GM23338 (cell line): ENCODE measurements at regions not wholly inside any gene's neighbourhood (a gene's known extent, or its start where the extent isn't known, plus 50 kb on each side); places are given as distances from the start of the nearest gene placed in this dataset.
"Not testable (repeated sequence)": the region's sequence is repeated elsewhere in the genome, so short reads cannot be mapped to it uniquely, and the experiment has no call there.

Source experiments
- ATAC-seq: fragments of 200-7000 bp; cut with Tn5 transposase; 3 replicates; pipeline ENCODE4 v1.9.1; 2020
- DNase-seq: peaks from one replicate; pipeline ENCODE4 v3.0.0-alpha.2; 2015; ENCODE audit warnings: low spot score
- H2AFZ ChIP-seq: fragments of 200-600 bp; sonication (generic); 2 replicates; pipeline ENCODE4 v1.8.0; 2016; ENCODE audit warnings: antibody characterized with exemption, mild to moderate bottlenecking, moderate library complexity
- H3F3A ChIP-seq: fragments of 200-600 bp; sonication (generic); replicated peaks from 2 replicates; pipeline ENCODE4 v1.8.0; 2017; ENCODE audit warnings: antibody characterized with exemption, mixed run types, low read depth
- H3K27ac ChIP-seq: fragments of 200-600 bp; sonication (generic); 2 replicates; pipeline ENCODE4 v1.6.1; 2016; ENCODE audit warnings: low read depth
- H3K27me3 ChIP-seq: fragments of 200-600 bp; sonication (generic); 2 replicates; pipeline ENCODE4 v1.8.0; 2016; ENCODE audit warnings: mild to moderate bottlenecking, mixed run types, moderate library complexity; ENCODE audit not compliant: insufficient read depth
- H3K36me3 ChIP-seq: fragments of 200-600 bp; sonication (generic); 2 replicates; pipeline ENCODE4 v1.8.0; 2016; ENCODE audit warnings: mild to moderate bottlenecking; ENCODE audit not compliant: insufficient read depth
- H3K4me1 ChIP-seq: fragments of 200-600 bp; sonication (generic); 2 replicates; pipeline ENCODE4 v1.8.0; 2016; ENCODE audit warnings: mild to moderate bottlenecking, moderate library complexity; ENCODE audit not compliant: insufficient read depth
- H3K4me2 ChIP-seq: fragments of 200-600 bp; sonication (generic); 2 replicates; pipeline ENCODE4 v1.7.1; 2017; ENCODE audit warnings: mixed run types
- H3K4me3 ChIP-seq: fragments of 200-600 bp; sonication (generic); 2 replicates; pipeline ENCODE4 v1.6.1; 2016; ENCODE audit warnings: mixed run types
- H3K79me2 ChIP-seq: fragments of 200-600 bp; sonication (generic); replicated peaks from 2 replicates; pipeline ENCODE4 v1.8.0; 2017; ENCODE audit warnings: mild to moderate bottlenecking; ENCODE audit not compliant: insufficient read depth
- H3K9me2 ChIP-seq: fragments of 200-600 bp; sonication (generic); 2 replicates; pipeline ENCODE4 v1.8.0; 2017; ENCODE audit not compliant: insufficient read depth
- H4K20me1 ChIP-seq: fragments of 200-600 bp; sonication (generic); replicated peaks from 2 replicates; pipeline ENCODE4 v1.8.0; 2017; ENCODE audit warnings: mild to moderate bottlenecking; ENCODE audit not compliant: insufficient read depth
- H3K27ac Mint-ChIP-seq: 2 replicates; pipeline ENCODE4 v1.8.0; 2020; ENCODE audit warnings: inconsistent platforms, mild to moderate bottlenecking, moderate library complexity, mixed read lengths
- H3K27me3 Mint-ChIP-seq: 3 replicates; pipeline ENCODE4 v1.8.0; 2022; ENCODE audit warnings: low read depth, mild to moderate bottlenecking, moderate library complexity, mixed read lengths, inconsistent platforms; ENCODE audit not compliant: insufficient read depth, poor library complexity
- H3K36me3 Mint-ChIP-seq: 3 replicates; pipeline ENCODE4 v1.8.0; 2021; ENCODE audit warnings: low read depth, mild to moderate bottlenecking, inconsistent platforms, moderate library complexity, mixed read lengths
- H3K4me1 Mint-ChIP-seq: 3 replicates; pipeline ENCODE4 v1.8.0; 2020; ENCODE audit warnings: mild to moderate bottlenecking, inconsistent platforms, mixed read lengths
- H3K4me3 Mint-ChIP-seq: 3 replicates; pipeline ENCODE4 v1.8.0; 2021; ENCODE audit warnings: moderate library complexity, mild to moderate bottlenecking, inconsistent platforms, mixed read lengths
- H3K9me3 Mint-ChIP-seq: 3 replicates; pipeline ENCODE4 v1.8.0; 2020; ENCODE audit warnings: moderate library complexity, mild to moderate bottlenecking, inconsistent platforms, mixed read lengths
- ETS1 ChIP-seq: IDR thresholded peaks from 2 replicates; pipeline ENCODE4 v1.6.1; 2016; ENCODE audit warnings: antibody characterized with exemption
- EZH2 ChIP-seq: fragments of 200-600 bp; sonication (generic); IDR thresholded peaks from one replicate; pipeline ENCODE4 v1.8.0; 2017; ENCODE audit warnings: antibody characterized with exemption, mild to moderate bottlenecking, low read depth; ENCODE audit not compliant: unreplicated experiment
- EZH2phosphoT487 ChIP-seq: fragments of 200-600 bp; sonication (generic); IDR thresholded peaks from one replicate; pipeline ENCODE4 v1.8.1; 2018; ENCODE audit warnings: antibody characterized with exemption; ENCODE audit not compliant: unreplicated experiment
- JUNB ChIP-seq: IDR thresholded peaks from one replicate; pipeline ENCODE4 v1.6.1; 2016; ENCODE audit warnings: antibody characterized with exemption; ENCODE audit not compliant: unreplicated experiment
- POLR2AphosphoS5 ChIP-seq: IDR thresholded peaks from 2 replicates; pipeline ENCODE4 v1.6.1; 2016; ENCODE audit warnings: antibody characterized with exemption, low read depth
- REST ChIP-seq: IDR thresholded peaks from one replicate; pipeline ENCODE4 v1.6.1; 2018; ENCODE audit warnings: antibody characterized with exemption; ENCODE audit not compliant: unreplicated experiment
- STAT1 ChIP-seq: IDR thresholded peaks from one replicate; pipeline ENCODE4 v1.6.1; 2016; ENCODE audit warnings: antibody characterized with exemption; ENCODE audit not compliant: unreplicated experiment
- ZNF114 ChIP-seq: fragments of 250-450 bp; sonication (Bioruptor Pico); IDR thresholded peaks from 2 replicates; pipeline ENCODE4 v1.5.0; 2020; ENCODE audit warnings: mild to moderate bottlenecking, moderate library complexity
- ZNF331 ChIP-seq: fragments of 250-450 bp; sonication (Bioruptor Pico); IDR thresholded peaks from 2 replicates; pipeline ENCODE4 v1.5.0; 2020; ENCODE audit warnings: low read depth, mild to moderate bottlenecking, moderate library complexity

- no peak for TF ChIP-seq ETS1
- TF ChIP-seq ZNF331 (CRISPR knock-in tag), result no peak
- TF ChIP-seq EZH2phosphoT487, result no peak
- TF ChIP-seq EZH2, result no peak
- TF ChIP-seq JUNB, result no peak
- TF ChIP-seq STAT1, result no peak
- no peak for TF ChIP-seq POLR2AphosphoS5
- no peak for TF ChIP-seq REST
Observed at GRCh38 chr7:109699661-109700060, 1130.0 kb downstream of the DNAJB9 start (continued).

- DNase-seq (no peak), ATAC-seq (no peak)
- H3K9me2 ChIP-seq, result peaks cover 5% of the 10 kb centered on the region; the same call in 1 of the 2 replicates
- TF ChIP-seq ETS1 (no peak), ZNF114 (CRISPR knock-in tag) (no peak), STAT1 (no peak)
- no peak overlapping the region for H3K27ac ChIP-seq
- no peaks in the 10 kb centered on the region for H3K27me3 Mint-ChIP-seq
- no peaks in the 10 kb centered on the region for H3K27me3 ChIP-seq
- H3K27ac Mint-ChIP-seq, result no peak overlapping the region
- H3K4me1 ChIP-seq, result no peaks in the 10 kb centered on the region
- no peaks in the 10 kb centered on the region for H3F3A ChIP-seq
- H4K20me1 ChIP-seq, result no peaks in the 10 kb centered on the region
- peaks cover 5% of the 10 kb centered on the region; the same call in 1 of the 3 replicates for H3K9me3 Mint-ChIP-seq
- no peaks in the 10 kb centered on the region for H3K4me1 Mint-ChIP-seq
- no peak overlapping the region for H2AFZ ChIP-seq
- H3K36me3 Mint-ChIP-seq, result peaks cover 2% of the 10 kb centered on the region; the same call in 1 of the 3 replicates
- H3K4me2 ChIP-seq, result no peak overlapping the region
- H3K4me3 ChIP-seq, result no peak overlapping the region
- no peak overlapping the region for H3K4me3 Mint-ChIP-seq
- no peaks in the 10 kb centered on the region for H3K79me2 ChIP-seq
- no peaks in the 10 kb centered on the region for H3K36me3 ChIP-seq
Observed at GRCh38 chr7:109713366-109713765, 1143.7 kb downstream of the DNAJB9 start.

GRCh38 chr7:109719359-109719758 lies 1149.7 kb downstream of the DNAJB9 start:
- H3K27me3 Mint-ChIP-seq, H3F3A ChIP-seq, H3K4me3 Mint-ChIP-seq, ATAC-seq, H2AFZ ChIP-seq, H3K4me2 ChIP-seq, H3K27me3 ChIP-seq, H3K27ac ChIP-seq, DNase-seq, H3K79me2 ChIP-seq, H4K20me1 ChIP-seq, H3K9me2 ChIP-seq, H3K36me3 ChIP-seq, H3K4me1 ChIP-seq, H3K4me3 ChIP-seq, H3K4me1 Mint-ChIP-seq, H3K27ac Mint-ChIP-seq: not testable (repeated sequence)
- H3K9me3 Mint-ChIP-seq, result peaks cover 40% of the 10 kb centered on the region
- peaks cover 21% of the 10 kb centered on the region; the same call in 2 of the 3 replicates for H3K36me3 Mint-ChIP-seq
